Right cardiac atrium (tissue), 5 donors: ENCODE measurements at regions not wholly inside any gene's neighbourhood (a gene's known extent, or its start where the extent isn't known, plus 50 kb on each side); places are given as distances from the start of the nearest gene placed in this dataset.

Source experiments
- ATAC-seq, 2 donors: fragments of 200-7000 bp; cut with Tn5 transposase; one replicate each; pipeline versions ENCODE4 v1.8.0 to v1.9.1; 2020; ENCODE audit warnings: moderate library complexity in 2 of 2, mild to moderate bottlenecking in 1 of 2
- DNase-seq, 3 donors: peaks; one replicate each; pipeline ENCODE4 v3.0.0-alpha.2; 2020
- H3K27ac ChIP-seq: one replicate; pipeline ENCODE4 v1.5.1; 2013; ENCODE audit warnings: mild to moderate bottlenecking, low read length, control low read depth, moderate library complexity
- H3K27me3 ChIP-seq: one replicate; pipeline ENCODE4 v1.6.1; 2013; ENCODE audit not compliant: control insufficient read depth, insufficient read depth
- H3K4me1 ChIP-seq: one replicate; pipeline ENCODE4 v1.6.1; 2013; ENCODE audit warnings: low read length; ENCODE audit not compliant: control insufficient read depth, insufficient read depth
- H3K4me3 ChIP-seq: one replicate; pipeline ENCODE4 v1.5.1; 2013; ENCODE audit warnings: low read length, control low read depth
- H3K9me3 ChIP-seq: one replicate; pipeline ENCODE4 v1.6.1; 2013; ENCODE audit warnings: low read length; ENCODE audit not compliant: control insufficient read depth
- WGBS: extraction: QIAGEN DNeasy Blood & Tissue Kit; methylation state at CpG from one replicate; pipeline ENCODE4 v1.1.7; 2013; 5-methylcytosine and 5-hydroxymethylcytosine counted together
- intact Hi-C, 4 donors: fragments of 100-400 bp; cut with DNase I; formaldehyde crosslinking; loops; one replicate each; pipeline versions ENCODE4 v1.11.0 to v1.14.0; 2022 to 2023
- donor health status: healthy with polysubstance abuse.
- donor health status: DM: no; HTN: yes; CAD: no.
- donor health status: DM: no; HTN: no; CAD: no.
- donor health status: DM: no; HTN: yes; CAD: no; lungs with severe emphysema.
- donor health status: DM: yes; HTN: yes; CAD: no.

- H3K27ac ChIP-seq = no peak overlapping the region
- H3K4me3 ChIP-seq = no peak overlapping the region
- ATAC-seq (no peak), DNase-seq (peak in 1 of 3 donors; percentile 28)
- 94% methylated on average over 3 of the region's 3 CpGs for WGBS
- no peaks in the 10 kb centered on the region for H3K27me3 ChIP-seq
- intact Hi-C loops = no loop called here
- H3K4me1 ChIP-seq = no peaks in the 10 kb centered on the region
- peaks cover 5% of the 10 kb centered on the region for H3K9me3 ChIP-seq
These were observed 666.6 kb downstream of the SEMA5A start for GRCh38 chr5:8879248-8879647.

- ATAC-seq = no peak
- Histone ChIP-seq H3K4me3 (no peak overlapping the region), H3K27me3 (no peaks in the 10 kb centered on the region), H3K9me3 (peaks cover 8% of the 10 kb centered on the region), H3K4me1 (no peaks in the 10 kb centered on the region), H3K27ac (no peak overlapping the region)
- 77% methylated on average over 2 of the region's 2 CpGs for WGBS
- intact Hi-C loops = no loop called here
- DNase-seq = no peak
These were observed 661.8 kb downstream of the SEMA5A start for GRCh38 chr5:8884029-8884428.

- intact Hi-C loops = no loop called here
- DNase-seq (no peak), ATAC-seq (no peak)
- no peak overlapping the region for H3K27ac ChIP-seq
- no peaks in the 10 kb centered on the region for H3K4me1 ChIP-seq
- no peaks in the 10 kb centered on the region for H3K27me3 ChIP-seq
- no peak overlapping the region for H3K4me3 ChIP-seq
- peaks cover 6% of the 10 kb centered on the region for H3K9me3 ChIP-seq
- 87% methylated on average over 3 of the region's 3 CpGs for whole genome bisulfite sequencing
These were observed 652.9 kb downstream of the SEMA5A start for GRCh38 chr5:8892926-8893325.

- ATAC-seq (no peak), DNase-seq (no peak)
- intact Hi-C loops = no loop called here
- 75% methylated on average over 3 of the region's 3 CpGs for WGBS
- H3K9me3 ChIP-seq = peaks cover 4% of the 10 kb centered on the region
- no peaks in the 10 kb centered on the region for H3K27me3 ChIP-seq
- H3K27ac ChIP-seq = no peak overlapping the region
- H3K4me3 ChIP-seq = no peak overlapping the region
- no peaks in the 10 kb centered on the region for H3K4me1 ChIP-seq
These were observed 651.8 kb downstream of the SEMA5A start for GRCh38 chr5:8894031-8894430.

GRCh38 chr5:8895062-8895461, 650.8 kb downstream of the SEMA5A start:
- ATAC-seq = no peak
- Histone ChIP-seq H3K4me1 (no peaks in the 10 kb centered on the region), H3K4me3 (no peak overlapping the region), H3K9me3 (peaks cover 4% of the 10 kb centered on the region), H3K27me3 (no peaks in the 10 kb centered on the region), H3K27ac (no peak overlapping the region)
- WGBS = 83% methylated on average over 4 of the region's 4 CpGs
- intact Hi-C loops = no loop called here
- no peak for DNase-seq

GRCh38 chr5:8895599-8895998, 650.3 kb downstream of the SEMA5A start:
- no peak for ATAC-seq
- Histone ChIP-seq H3K27ac (no peak overlapping the region), H3K27me3 (no peaks in the 10 kb centered on the region), H3K4me3 (no peak overlapping the region), H3K9me3 (peaks cover 4% of the 10 kb centered on the region), H3K4me1 (no peaks in the 10 kb centered on the region)
- intact Hi-C loops = no loop called here
- no peak for DNase-seq
- WGBS = 89% methylated on average over 1 of the region's 1 CpG

- H3K4me3 ChIP-seq = no peak overlapping the region
- no peak for DNase-seq
- no peak for ATAC-seq
- intact Hi-C loops = no loop called here
- no peaks in the 10 kb centered on the region for H3K4me1 ChIP-seq
- no peaks in the 10 kb centered on the region for H3K27me3 ChIP-seq
- H3K9me3 ChIP-seq = peaks cover 4% of the 10 kb centered on the region
- 86% methylated on average over 5 of the region's 5 CpGs for WGBS
- H3K27ac ChIP-seq = no peak overlapping the region
These were observed 648.6 kb downstream of the SEMA5A start for GRCh38 chr5:8897316-8897715.

- peaks cover 2% of the 10 kb centered on the region for H3K4me1 ChIP-seq
- H3K27ac ChIP-seq = no peak overlapping the region
- H3K4me3 ChIP-seq = no peak overlapping the region
- H3K27me3 ChIP-seq = no peaks in the 10 kb centered on the region
- 20% methylated on average over 2 of the region's 2 CpGs for WGBS
- no peak for ATAC-seq
- no peak for DNase-seq
- intact Hi-C loops = no loop called here
- H3K9me3 ChIP-seq = peaks cover 16% of the 10 kb centered on the region
These were observed 640.9 kb downstream of the SEMA5A start for GRCh38 chr5:8905021-8905420.

DNA sequence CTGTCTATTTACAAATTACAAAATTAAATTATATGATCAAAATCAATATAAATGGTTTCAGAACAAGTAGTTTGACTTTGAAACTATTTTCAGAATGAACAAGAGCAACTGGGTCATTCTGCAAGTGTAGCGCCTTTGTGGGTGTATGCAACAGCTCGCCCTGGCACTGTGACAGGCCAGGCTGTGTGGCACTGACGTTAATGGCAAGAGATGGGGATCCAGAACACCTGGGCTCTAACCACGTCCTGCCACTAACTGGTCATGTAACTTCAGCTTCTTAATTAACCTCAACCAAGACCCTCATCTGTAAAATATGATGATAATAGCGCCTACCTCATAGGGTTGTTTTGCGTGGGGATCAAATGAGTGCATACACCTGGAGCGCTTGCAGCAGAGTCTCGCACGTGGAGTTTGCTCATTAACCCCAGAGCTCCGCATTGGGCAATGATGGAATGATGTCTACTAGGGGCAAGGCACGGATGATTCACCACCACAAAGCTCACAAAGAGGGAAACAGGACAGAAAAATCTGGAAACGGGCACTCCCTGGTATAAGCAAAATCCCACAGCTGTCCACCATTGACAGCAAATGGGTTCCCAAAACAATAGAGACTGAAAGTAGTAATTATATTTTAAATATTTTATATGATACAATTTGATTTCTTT, 639.4 kb downstream of the SEMA5A start:
- intact Hi-C loops = no loop called here
- 85% methylated on average over 12 of the region's 12 CpGs for WGBS

DNA sequence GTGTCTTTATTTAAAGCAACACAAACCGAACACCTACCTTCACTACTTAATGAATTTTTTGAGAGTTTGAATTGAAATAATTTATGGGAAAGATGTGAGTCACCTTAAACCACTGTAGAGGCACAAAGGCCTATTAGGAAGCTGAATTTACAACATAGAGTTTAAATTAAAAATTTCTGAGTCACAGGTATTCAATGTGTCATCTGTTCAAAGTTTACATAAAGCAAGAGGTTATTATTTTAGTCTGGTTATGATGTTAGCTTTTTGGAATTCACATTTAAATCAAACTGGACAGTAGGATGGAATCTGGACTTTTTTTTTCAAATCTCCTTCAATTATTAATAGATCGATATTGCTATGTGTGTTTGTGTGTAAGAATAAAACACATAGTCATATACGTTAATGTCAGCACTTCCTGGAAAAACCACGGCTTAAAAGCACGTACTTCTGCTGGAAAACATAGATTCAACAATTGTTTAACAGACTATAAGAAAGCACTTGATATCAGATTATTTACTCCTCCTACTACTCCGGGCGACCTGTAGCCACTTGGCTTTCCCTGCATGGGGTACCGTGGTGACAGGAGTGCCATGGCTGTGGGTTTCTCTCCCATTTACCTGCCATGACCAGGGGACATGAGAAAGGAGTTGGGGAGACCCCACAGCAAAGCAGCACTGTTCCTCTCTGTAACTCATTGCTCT, 638.6 kb downstream of the SEMA5A start:
- no peak overlapping the region for H3K27ac ChIP-seq
- no peak overlapping the region for H3K4me3 ChIP-seq
- peaks cover 16% of the 10 kb centered on the region for H3K9me3 ChIP-seq
- ATAC-seq (no peak), DNase-seq (no peak)
- WGBS = 86% methylated on average over 8 of the region's 8 CpGs
- H3K4me1 ChIP-seq = peaks cover 2% of the 10 kb centered on the region
- H3K27me3 ChIP-seq = no peaks in the 10 kb centered on the region
- intact Hi-C loops = no loop called here

More for the DNA sequence above, 639.4 kb downstream of the SEMA5A start:
- Histone ChIP-seq H3K4me1 (peaks cover 2% of the 10 kb centered on the region), H3K27me3 (no peaks in the 10 kb centered on the region), H3K27ac (no peak overlapping the region), H3K4me3 (no peak overlapping the region), H3K9me3 (peaks cover 14% of the 10 kb centered on the region)
- ATAC-seq = no peak
- no peak for DNase-seq

DNA sequence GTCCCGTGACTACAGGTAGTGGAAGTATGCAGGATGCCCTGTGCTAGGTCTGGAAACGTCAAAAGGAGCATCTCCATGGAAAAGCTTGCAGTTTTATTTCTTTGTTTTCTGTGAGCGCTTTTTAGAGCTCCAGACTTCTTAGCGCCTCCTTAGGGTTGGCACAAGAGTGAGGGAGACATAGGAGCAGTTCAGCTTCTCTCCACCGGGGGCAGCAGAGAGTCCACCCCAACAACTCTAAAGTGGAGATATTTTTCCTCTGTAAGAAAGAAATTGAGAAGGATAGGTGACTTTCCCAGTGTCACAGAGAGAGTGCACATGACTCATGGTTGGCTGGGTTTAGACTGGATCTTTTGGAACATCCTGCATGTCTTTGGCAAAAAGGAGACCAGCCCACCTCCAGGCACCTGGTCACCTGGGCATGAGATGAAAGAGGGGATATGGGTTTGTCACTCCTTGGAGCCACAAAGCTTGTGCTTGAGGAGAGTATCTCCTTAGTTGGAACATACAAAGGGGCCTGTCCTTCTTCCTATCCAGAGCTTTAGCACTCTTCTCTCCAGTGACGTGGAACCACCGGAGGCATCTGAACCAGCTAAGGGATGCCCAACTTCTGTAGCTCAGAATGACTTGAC, 637.7 kb downstream of the SEMA5A start:
- Histone ChIP-seq H3K9me3 (peaks cover 17% of the 10 kb centered on the region), H3K4me3 (no peak overlapping the region), H3K27me3 (no peaks in the 10 kb centered on the region), H3K27ac (no peak overlapping the region), H3K4me1 (peaks cover 2% of the 10 kb centered on the region)
- no peak for DNase-seq
- WGBS = 63% methylated on average over 7 of the region's 7 CpGs
- intact Hi-C loops = no loop called here
- ATAC-seq = peak; percentile 26 to 31
